ENCODE measurements at regions not wholly inside any gene's neighbourhood (a gene's known extent, or its start where the extent isn't known, plus 50 kb on each side); places are given as distances from the start of the nearest gene placed in this dataset.
"Not testable (repeated sequence)": the region's sequence is repeated elsewhere in the genome, so short reads cannot be mapped to it uniquely, and the experiment has no call there.

DNA sequence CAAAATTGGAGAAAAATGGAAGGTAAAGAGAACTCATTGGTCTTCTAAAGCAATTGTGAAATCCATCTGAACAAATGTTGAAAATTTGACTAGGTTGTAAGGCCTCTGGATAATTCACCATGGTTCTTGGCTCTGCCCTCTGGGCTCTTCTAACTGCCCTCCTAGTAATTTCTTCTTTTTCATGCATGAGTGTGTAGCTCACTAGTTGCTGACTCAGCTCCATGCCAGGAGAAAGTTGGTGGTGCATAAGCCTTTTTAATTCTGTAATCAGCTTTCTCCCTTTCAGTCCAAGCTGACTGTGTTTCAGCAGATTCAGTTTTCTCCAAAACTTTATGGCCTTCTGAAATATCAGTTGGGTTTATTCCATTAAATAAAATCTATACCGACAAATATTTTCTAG lies 877.8 kb upstream of the ATXN7L3B start:
- no peak overlapping the region for H3K9ac ChIP-seq (ENCODE audit: low read length)
- H3K4me2 ChIP-seq (ENCODE audit: low read length) = no peak overlapping the region
- H3K27me3 ChIP-seq (ENCODE audit: insufficient read depth, low read length) = no peaks in the 10 kb centered on the region
- TF ChIP-seq EZH2 (IDR thresholded peaks at IDR 0.05; ENCODE audit: borderline replicate concordance, low read length) = no peak
- TF ChIP-seq, protein P1, sequence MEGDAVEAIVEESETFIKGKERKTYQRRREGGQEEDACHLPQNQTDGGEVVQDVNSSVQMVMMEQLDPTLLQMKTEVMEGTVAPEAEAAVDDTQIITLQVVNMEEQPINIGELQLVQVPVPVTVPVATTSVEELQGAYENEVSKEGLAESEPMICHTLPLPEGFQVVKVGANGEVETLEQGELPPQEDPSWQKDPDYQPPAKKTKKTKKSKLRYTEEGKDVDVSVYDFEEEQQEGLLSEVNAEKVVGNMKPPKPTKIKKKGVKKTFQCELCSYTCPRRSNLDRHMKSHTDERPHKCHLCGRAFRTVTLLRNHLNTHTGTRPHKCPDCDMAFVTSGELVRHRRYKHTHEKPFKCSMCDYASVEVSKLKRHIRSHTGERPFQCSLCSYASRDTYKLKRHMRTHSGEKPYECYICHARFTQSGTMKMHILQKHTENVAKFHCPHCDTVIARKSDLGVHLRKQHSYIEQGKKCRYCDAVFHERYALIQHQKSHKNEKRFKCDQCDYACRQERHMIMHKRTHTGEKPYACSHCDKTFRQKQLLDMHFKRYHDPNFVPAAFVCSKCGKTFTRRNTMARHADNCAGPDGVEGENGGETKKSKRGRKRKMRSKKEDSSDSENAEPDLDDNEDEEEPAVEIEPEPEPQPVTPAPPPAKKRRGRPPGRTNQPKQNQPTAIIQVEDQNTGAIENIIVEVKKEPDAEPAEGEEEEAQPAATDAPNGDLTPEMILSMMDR (IDR thresholded peaks at IDR 0.05; ENCODE audit: low read length) = no peak
- no peak overlapping the region for H3K4me3 ChIP-seq (ENCODE audit: low read depth, low read length, poor library complexity, severe bottlenecking)
- no peaks in the 10 kb centered on the region for H3F3A ChIP-seq (ENCODE audit: insufficient read depth, low read length)
- H2AFZ ChIP-seq (ENCODE audit: low read length) = no peak overlapping the region
- no peaks in the 10 kb centered on the region for H3K4me1 ChIP-seq (ENCODE audit: insufficient read depth, low read length, severe bottlenecking)
- H3K9me2 ChIP-seq (ENCODE audit: low read depth, low read length) = no peaks in the 10 kb centered on the region
- H3K9me3 ChIP-seq (ENCODE audit: low read length) = no peaks in the 10 kb centered on the region
- H3K27ac ChIP-seq (ENCODE audit: low read depth, low read length, poor library complexity, severe bottlenecking) = no peak overlapping the region
- no peaks in the 10 kb centered on the region for H4K20me1 ChIP-seq (ENCODE audit: insufficient read depth, low read length)
- H3K36me3 ChIP-seq (ENCODE audit: insufficient read depth, low read length) = no peaks in the 10 kb centered on the region
- no peaks in the 10 kb centered on the region for H3K79me2 ChIP-seq (ENCODE audit: insufficient read depth, low read length)

DNA sequence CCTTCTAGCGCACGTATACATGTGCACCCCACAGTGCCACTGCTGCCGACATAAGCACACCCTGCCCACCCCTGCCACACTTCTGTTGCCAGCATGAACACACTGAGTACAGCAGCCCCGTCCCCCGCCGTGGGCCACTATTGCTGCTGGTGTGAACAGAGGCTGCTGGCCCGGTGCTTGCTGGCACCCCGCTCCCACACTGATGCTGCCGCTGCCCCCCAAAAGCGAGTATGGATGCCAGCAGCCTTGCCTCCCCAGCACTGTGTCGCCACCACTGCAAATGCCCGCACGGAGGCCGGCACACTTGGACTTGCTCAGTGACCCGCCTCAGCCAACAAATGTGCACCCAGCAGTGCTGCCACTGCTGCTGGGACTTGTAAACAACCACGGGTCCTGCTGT lies 872.4 kb upstream of the ATXN7L3B start:
- H3F3A ChIP-seq (ENCODE audit: insufficient read depth, low read length) = no peaks in the 10 kb centered on the region
- no peak overlapping the region for H3K9ac ChIP-seq (ENCODE audit: low read length)
- H3K9me3 ChIP-seq (ENCODE audit: low read length) = no peaks in the 10 kb centered on the region
- H3K4me1 ChIP-seq (ENCODE audit: insufficient read depth, low read length, severe bottlenecking) = no peaks in the 10 kb centered on the region
- H2AFZ ChIP-seq (ENCODE audit: low read length) = no peak overlapping the region
- no peak overlapping the region for H3K4me2 ChIP-seq (ENCODE audit: low read length)
- H3K27ac ChIP-seq (ENCODE audit: low read depth, low read length, poor library complexity, severe bottlenecking) = no peak overlapping the region
- H3K79me2 ChIP-seq (ENCODE audit: insufficient read depth, low read length) = no peaks in the 10 kb centered on the region
- no peaks in the 10 kb centered on the region for H4K20me1 ChIP-seq (ENCODE audit: insufficient read depth, low read length)
- H3K36me3 ChIP-seq (ENCODE audit: insufficient read depth, low read length) = no peaks in the 10 kb centered on the region
- TF ChIP-seq EZH2 (IDR thresholded peaks at IDR 0.05; ENCODE audit: borderline replicate concordance, low read length) = no peak
- TF ChIP-seq, protein P1 (IDR thresholded peaks at IDR 0.05; ENCODE audit: low read length) = no peak
- H3K27me3 ChIP-seq (ENCODE audit: insufficient read depth, low read length) = no peaks in the 10 kb centered on the region
- no peak overlapping the region for H3K4me3 ChIP-seq (ENCODE audit: low read depth, low read length, poor library complexity, severe bottlenecking)
- no peaks in the 10 kb centered on the region for H3K9me2 ChIP-seq (ENCODE audit: low read depth, low read length)

DNA sequence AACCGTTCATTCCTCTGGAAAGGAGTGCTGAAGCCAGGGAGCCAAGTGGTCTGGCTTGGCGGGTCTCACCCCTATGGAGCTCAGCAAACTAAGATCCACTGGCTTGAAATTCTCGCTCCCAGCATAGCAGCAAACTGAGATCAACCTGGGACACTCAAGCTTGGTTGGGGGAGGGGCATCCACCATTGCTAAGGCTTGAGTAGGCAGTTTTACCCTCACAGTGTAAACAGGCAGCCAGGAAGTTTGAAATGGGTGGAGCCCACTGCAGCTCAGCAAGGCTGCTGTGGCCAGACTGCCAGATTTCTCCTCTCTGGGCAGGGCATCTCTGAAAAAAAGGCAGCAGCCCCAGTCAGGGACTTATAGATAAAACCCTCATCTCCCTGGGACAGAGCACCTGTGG lies 866.1 kb upstream of the ATXN7L3B start:
- not testable (repeated sequence) for H3K9me2 ChIP-seq (ENCODE audit: low read depth, low read length); H3K9me3 ChIP-seq (ENCODE audit: low read length); H3K4me1 ChIP-seq (ENCODE audit: insufficient read depth, low read length, severe bottlenecking); H2AFZ ChIP-seq (ENCODE audit: low read length); H3K27ac ChIP-seq (ENCODE audit: low read depth, low read length, poor library complexity, severe bottlenecking); H3F3A ChIP-seq (ENCODE audit: insufficient read depth, low read length); H3K4me2 ChIP-seq (ENCODE audit: low read length); H3K36me3 ChIP-seq (ENCODE audit: insufficient read depth, low read length); H3K79me2 ChIP-seq (ENCODE audit: insufficient read depth, low read length); H3K27me3 ChIP-seq (ENCODE audit: insufficient read depth, low read length); H3K9ac ChIP-seq (ENCODE audit: low read length); H3K4me3 ChIP-seq (ENCODE audit: low read depth, low read length, poor library complexity, severe bottlenecking); H4K20me1 ChIP-seq (ENCODE audit: insufficient read depth, low read length)

DNA sequence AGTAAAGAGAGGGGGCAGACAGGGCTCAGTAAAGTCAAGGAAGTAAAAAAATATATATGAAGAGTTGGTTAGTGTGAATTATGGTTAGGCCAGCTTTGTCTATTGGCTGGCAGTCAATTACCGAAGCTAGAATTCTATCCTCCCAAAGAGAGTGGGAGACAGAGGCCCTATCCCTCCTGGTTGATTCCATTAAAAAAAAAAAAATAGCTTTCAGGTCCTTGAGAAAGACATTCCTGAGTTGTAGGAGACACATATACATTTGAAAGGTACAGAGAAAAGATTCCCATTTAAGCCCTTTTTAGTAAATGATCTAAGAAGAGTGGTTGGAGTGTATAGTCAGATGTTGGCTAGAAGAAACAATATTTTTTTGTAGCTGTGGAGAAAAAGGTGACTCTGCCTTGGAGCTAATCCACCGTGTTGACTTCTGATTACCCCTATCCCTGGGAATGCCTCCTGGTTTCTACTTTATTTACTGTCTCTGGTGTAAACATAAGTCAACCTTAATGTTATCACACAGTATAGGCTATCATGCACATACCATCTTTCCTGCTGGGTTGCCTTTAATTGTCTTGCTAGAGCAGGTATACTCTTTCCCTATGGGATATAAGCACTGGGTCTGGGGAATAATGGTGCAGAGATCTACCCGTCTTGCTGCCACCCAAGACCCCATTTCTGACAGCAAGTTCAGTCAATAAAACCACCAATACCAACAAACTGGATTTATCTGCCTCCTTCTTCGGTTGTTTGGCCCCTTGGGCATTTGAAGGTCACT lies 859.9 kb upstream of the ATXN7L3B start:
- Histone ChIP-seq H3K4me3 (ENCODE audit: low read depth, low read length, poor library complexity, severe bottlenecking) (no peak overlapping the region), H3K36me3 (ENCODE audit: insufficient read depth, low read length) (no peaks in the 10 kb centered on the region), H2AFZ (ENCODE audit: low read length) (no peak overlapping the region), H3K27ac (ENCODE audit: low read depth, low read length, poor library complexity, severe bottlenecking) (no peak overlapping the region), H3K9me2 (ENCODE audit: low read depth, low read length) (no peaks in the 10 kb centered on the region), H3K79me2 (ENCODE audit: insufficient read depth, low read length) (no peaks in the 10 kb centered on the region), H3F3A (ENCODE audit: insufficient read depth, low read length) (no peaks in the 10 kb centered on the region), H3K9ac (ENCODE audit: low read length) (no peak overlapping the region), H4K20me1 (ENCODE audit: insufficient read depth, low read length) (no peaks in the 10 kb centered on the region), H3K4me2 (ENCODE audit: low read length) (no peak overlapping the region), H3K4me1 (ENCODE audit: insufficient read depth, low read length, severe bottlenecking) (no peaks in the 10 kb centered on the region), H3K9me3 (ENCODE audit: low read length) (no peaks in the 10 kb centered on the region), H3K27me3 (ENCODE audit: insufficient read depth, low read length) (no peaks in the 10 kb centered on the region)
- TF ChIP-seq, protein P1 (IDR thresholded peaks at IDR 0.05; ENCODE audit: low read length) = no peak
- no peak for TF ChIP-seq EZH2 (IDR thresholded peaks at IDR 0.05; ENCODE audit: borderline replicate concordance, low read length)

Measured in OCI-LY1 (cell line).